PC-3 (cell line): ENCODE measurements at regions not wholly inside any gene's neighbourhood (a gene's known extent, or its start where the extent isn't known, plus 50 kb on each side); places are given as distances from the start of the nearest gene placed in this dataset.

Experiments
- CTCF ChIP-seq: fragments of 300-600 bp; sonication (generic); conservative IDR thresholded peaks from 2 replicates; pipeline ENCODE4 v1.5.1; 2017; ENCODE audit warnings: antibody characterized with exemption, low read depth, mild to moderate bottlenecking, low read length
- EZH2 ChIP-seq: fragments of 300-600 bp; sonication (generic); IDR thresholded peaks from one replicate; pipeline ENCODE4 v1.6.1; 2017; ENCODE audit warnings: antibody characterized with exemption, mild to moderate bottlenecking, low read length; ENCODE audit not compliant: unreplicated experiment
- EZH2phosphoT487 ChIP-seq: fragments of 300-600 bp; sonication (generic); IDR thresholded peaks from 2 replicates; pipeline ENCODE4 v1.6.1; 2018; ENCODE audit warnings: mild to moderate bottlenecking, antibody characterized with exemption, low read length, borderline replicate concordance

DNA sequence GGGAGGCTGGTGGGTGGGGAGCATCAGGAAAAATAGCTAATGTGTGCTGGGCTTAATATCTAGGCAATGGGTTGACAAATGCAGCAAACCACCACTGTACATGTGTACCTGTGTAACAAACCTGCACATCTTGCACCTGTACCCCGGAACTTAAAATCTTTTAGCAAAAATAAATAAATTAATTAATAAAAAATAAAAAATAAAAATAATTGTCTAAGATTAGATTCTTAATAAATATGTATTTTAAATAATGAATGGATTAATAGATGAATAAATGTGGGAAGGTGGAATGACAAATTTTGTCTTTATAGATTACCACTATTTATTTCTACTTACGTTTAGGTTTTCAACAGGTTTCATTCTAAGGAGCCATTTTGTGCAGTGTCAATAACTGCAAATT, 563.5 kb upstream of the B3GALT2 start:
- TF ChIP-seq CTCF (no peak), EZH2 (no peak), EZH2phosphoT487 (no peak)
